ENCODE measurements at regions not wholly inside any gene's neighbourhood (a gene's known extent, or its start where the extent isn't known, plus 50 kb on each side); places are given as distances from the start of the nearest gene placed in this dataset.

GRCh38 chr5:61686491-61687257 is 354.6 kb downstream of the ZSWIM6 start:
- no peak for DNase-seq (ENCODE audit: low spot score)

GRCh38 chr5:61687371-61687770 is 355.3 kb downstream of the ZSWIM6 start:
- DNase-seq (ENCODE audit: low spot score): no peak

DNA sequence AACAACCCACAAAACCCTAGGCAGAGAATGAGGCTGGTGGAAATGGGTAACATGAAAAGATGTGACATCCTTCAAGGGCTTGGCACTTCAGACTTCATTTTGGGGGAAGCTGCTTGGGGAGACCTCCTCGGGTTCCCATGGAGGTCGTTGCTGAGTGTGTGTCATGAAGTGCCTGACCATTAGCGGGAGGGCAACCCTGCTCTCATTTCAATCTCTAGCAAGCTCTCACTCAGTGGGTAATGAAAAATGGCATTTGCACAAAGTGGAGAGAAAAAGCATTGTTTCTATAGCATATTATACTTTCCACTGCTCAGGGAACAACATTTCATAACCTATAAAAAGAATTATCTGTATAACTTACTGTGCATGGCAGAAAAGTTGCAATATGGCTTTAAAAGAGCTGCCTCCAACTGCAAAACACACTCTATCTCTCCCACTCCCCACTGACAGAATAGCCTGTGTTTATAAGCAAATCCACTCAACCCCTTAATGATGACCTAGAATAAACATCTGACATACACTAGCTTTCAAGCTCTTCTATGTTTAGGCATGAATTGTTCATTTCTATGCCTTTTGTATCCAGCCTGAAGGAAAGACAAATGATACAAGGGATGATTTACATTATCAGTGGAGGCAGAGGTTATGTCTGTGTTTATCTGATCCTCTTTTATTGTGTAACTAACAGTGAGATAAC is 357.2 kb downstream of the ZSWIM6 start:
- no peak for DNase-seq (ENCODE audit: low spot score)

GRCh38 chr5:61697809-61698558 is 365.9 kb downstream of the ZSWIM6 start:
- no peak for DNase-seq (ENCODE audit: low spot score)

GRCh38 chr5:61701877-61702602 is 370.0 kb downstream of the ZSWIM6 start:
- DNase-seq (ENCODE audit: low spot score): no peak

- DNase-seq (ENCODE audit: low spot score): no peak
Measured at GRCh38 chr5:61702784-61703183, 370.7 kb downstream of the ZSWIM6 start.

- no peak for DNase-seq (ENCODE audit: low spot score)
Measured at GRCh38 chr5:61704289-61704688, 372.2 kb downstream of the ZSWIM6 start.

DNA sequence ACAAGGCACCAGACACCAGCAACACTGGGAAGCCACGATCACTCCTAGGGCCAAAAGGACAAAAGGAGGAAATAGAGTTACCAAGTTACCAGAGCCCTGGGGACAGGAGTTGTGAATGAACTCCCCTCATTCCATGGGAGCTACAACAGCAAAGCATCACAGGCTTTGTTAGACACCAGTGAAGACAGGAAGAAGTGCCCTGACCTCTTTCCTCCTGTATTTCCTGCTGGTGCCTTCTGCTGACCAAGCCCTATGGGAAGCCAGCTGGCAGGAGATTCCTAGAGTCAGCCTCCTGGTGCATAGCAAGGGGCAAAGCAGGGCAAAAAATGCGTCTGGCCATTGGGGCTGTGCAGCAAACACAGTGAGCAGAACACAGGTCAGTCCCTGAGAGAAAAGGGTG is 374.7 kb downstream of the ZSWIM6 start:
- no peak for DNase-seq (ENCODE audit: low spot score)

DNA sequence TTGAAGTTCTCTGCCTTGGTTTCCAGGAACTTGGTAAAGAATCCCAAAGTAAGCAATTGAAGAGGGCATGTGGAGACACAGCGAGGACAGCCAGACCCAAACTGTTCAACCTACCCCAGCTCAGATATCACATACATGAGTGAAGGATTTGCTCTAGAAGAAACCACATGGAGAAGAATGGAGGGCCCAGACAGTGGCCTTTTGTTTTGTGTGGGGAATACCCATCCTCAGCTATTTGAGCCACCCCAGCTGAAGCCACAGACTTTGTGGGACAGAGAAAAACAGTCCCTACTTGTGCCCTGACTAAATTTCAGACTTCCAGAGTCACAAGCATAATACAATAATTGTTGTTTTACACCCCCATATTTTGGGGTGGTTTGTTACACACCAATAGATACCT is 387.1 kb downstream of the ZSWIM6 start:
- DNase-seq (ENCODE audit: low spot score): no peak

DNA sequence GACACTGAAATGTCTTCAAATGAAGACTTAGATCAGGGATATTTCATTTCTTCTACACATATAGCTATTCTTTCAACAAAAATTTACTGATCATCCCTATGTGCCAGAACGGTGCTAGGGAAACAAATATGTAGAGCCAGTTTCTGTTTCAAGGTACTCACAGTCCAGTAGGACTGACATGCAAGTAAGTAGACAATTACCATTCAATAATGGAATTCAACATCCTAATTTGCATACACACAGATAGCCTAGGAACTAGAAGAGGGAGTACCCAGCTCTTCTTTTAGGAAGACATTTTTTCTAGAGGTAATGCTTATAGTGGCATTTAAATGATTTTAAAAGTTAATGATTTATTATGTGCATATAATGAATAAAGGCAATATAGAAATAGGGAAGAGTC is 388.8 kb downstream of the ZSWIM6 start:
- no peak for DNase-seq (ENCODE audit: low spot score)

DNA sequence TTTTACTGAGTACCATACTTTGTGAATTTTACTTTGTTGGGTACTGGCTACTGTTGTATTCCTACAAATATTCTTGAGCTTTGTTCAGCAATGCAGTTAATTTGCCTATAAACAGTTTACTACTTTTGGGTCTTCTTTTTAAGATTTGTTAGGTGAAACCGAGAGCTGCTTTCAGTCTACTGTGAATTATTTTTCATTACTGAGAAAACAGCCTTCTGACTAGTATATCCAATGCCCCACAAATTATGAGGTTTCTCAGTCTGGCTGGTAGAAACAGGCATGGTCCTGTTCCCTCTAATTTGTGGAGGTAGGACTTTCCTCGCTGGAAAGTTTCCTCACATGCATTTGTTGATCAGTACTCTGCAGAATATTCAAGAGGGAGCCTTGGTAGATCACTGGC is 392.0 kb downstream of the ZSWIM6 start:
- no peak for DNase-seq (ENCODE audit: low spot score)

- DNase-seq (ENCODE audit: low spot score): no peak
Measured at GRCh38 chr5:61728287-61728686, 396.2 kb downstream of the ZSWIM6 start.

GRCh38 chr5:61730866-61731265 is 398.8 kb downstream of the ZSWIM6 start:
- DNase-seq (ENCODE audit: low spot score): no peak

- DNase-seq (ENCODE audit: low spot score): no peak
Measured at GRCh38 chr5:61731267-61731945, 399.3 kb downstream of the ZSWIM6 start.

- DNase-seq (ENCODE audit: low spot score): no peak
Measured at GRCh38 chr5:61731946-61732314, 399.9 kb downstream of the ZSWIM6 start.

DNA sequence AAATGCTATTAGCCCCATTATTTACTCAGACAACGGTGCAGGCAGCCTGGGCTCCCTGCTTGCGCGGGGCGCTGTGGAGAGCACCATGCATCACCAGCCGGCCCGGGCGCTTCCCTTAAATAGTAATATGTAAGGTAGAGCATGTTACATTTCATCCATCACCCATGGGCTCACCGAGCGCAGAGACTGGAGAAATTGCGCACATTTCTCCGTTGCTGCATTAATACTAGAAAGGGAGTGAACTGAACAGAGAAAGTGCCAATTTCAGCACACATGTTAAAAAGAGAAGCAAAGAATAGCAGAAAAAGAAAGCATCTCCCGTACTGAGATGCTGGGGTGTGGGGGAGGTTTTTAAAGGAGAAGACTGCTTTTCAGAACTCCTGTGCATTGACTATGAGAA is 400.3 kb downstream of the ZSWIM6 start:
- no peak for DNase-seq (ENCODE audit: low spot score)

GRCh38 chr5:61732796-61733195 is 400.7 kb downstream of the ZSWIM6 start:
- DNase-seq (ENCODE audit: low spot score): no peak

- no peak for DNase-seq (ENCODE audit: low spot score)
Measured at GRCh38 chr5:61734001-61734400, 401.9 kb downstream of the ZSWIM6 start.

DNA sequence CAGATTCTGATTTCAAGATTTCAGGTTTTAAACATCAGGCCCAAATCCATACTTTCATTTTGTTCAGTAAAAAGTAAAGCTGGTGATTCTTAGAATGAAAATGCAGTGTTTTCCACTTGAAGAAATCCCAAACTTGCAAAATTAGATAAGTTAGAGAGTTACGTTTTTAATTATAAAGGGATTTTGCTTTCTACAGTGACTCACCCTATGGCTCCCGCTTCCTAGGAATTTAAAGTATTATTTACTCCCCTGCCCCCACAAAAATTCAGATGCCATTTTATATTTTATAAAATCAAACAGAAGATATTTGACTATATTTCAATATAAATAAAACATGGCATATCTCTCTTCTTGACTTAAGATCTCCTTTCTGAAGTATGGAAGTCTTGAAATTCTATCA is 402.9 kb downstream of the ZSWIM6 start:
- no peak for DNase-seq (ENCODE audit: low spot score)

GRCh38 chr5:61735531-61735930 is 403.5 kb downstream of the ZSWIM6 start:
- no peak for DNase-seq (ENCODE audit: low spot score)

GRCh38 chr5:61735995-61736394 is 403.9 kb downstream of the ZSWIM6 start:
- no peak for DNase-seq (ENCODE audit: low spot score)

Data from ecto neural progenitor cell (in vitro differentiated cells).